ENCODE measurements at regions not wholly inside any gene's neighbourhood (a gene's known extent, or its start where the extent isn't known, plus 50 kb on each side); places are given as distances from the start of the nearest gene placed in this dataset.

- no peak for DNase-seq
Observed at GRCh38 chr6:6920114-6920986, 187.4 kb upstream of the RREB1 start.

DNA sequence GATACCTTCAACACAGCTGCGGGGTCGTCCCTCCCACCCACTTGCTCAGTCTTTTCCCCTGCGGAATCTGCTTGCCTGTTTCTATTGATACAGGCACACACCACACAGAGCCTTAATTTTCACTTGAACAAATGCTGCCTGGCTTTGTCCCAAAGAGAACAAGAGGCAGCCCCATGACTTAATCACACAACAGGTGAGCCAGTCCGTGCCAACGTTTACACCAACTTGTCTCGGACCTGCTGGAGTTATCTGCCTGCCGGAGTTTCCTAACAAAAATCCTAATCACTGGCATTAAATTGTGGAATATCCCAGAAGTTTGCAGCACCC, 186.8 kb upstream of the RREB1 start:
- DNase-seq, result no peak

- DNase-seq, result no peak
Observed at GRCh38 chr6:6922166-6922565, 185.6 kb upstream of the RREB1 start.

DNA sequence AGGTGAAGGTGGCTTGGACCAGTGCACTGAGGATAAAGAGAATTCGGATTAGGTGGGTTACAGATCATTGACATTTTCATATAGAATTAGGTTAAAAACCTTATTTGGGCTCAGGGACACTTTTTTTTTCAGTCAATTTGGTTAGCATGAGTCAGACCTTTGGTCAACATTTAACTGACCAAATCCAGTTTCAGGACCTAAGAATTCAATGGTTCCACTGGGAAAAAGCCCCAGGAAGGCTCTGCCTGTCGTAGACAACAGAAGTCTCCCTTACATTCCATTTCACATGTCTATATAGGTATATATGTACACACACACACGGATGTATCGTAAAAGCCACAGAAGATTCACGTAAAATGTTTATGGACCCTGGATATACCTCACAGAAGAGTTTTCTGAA, 184.2 kb upstream of the RREB1 start:
- DNase-seq, result no peak

GRCh38 chr6:6924708-6925107, 183.1 kb upstream of the RREB1 start:
- no peak for DNase-seq

DNA sequence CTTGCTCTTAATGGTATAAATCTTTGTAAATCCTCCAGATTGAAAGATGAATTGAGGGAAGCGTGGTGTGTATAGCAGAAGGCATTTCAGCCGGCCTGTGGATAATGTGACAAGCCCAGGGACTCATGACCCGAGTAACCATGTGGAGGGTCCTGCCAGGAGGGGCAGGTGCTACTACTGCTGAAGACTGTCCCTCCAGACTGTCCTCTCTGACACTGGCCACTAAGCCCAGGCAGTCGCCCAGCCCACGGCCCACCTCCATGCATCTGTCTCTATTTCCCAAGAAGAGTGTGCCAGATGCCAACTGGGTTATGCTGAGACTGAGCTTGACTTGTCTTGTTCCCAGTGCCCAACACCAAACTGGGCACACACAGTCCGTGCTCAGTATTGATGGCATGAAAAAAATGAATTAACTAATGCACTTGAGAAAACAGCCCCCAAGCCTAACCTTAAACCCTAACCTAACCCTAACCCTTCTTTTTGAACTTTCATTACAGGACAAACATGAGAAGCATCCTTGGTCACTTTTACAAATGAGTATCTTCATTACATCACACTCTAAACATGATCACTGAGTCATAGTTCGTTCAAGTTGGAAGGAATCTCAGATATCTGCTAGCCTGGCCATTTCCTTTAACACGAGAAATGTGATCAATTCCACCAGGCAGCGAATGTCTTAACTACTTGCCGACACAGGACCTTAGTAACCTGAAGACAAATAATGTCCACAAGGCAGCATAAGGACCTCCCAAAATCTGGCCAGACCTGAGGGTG, 182.2 kb upstream of the RREB1 start:
- no peak for DNase-seq

- DNase-seq, result no peak
Observed at GRCh38 chr6:6926856-6927255, 180.9 kb upstream of the RREB1 start.

- DNase-seq, result no peak
Observed at GRCh38 chr6:6927521-6928361, 180.0 kb upstream of the RREB1 start.

- no peak for DNase-seq
Observed at GRCh38 chr6:6930223-6930880, 177.4 kb upstream of the RREB1 start.

DNA sequence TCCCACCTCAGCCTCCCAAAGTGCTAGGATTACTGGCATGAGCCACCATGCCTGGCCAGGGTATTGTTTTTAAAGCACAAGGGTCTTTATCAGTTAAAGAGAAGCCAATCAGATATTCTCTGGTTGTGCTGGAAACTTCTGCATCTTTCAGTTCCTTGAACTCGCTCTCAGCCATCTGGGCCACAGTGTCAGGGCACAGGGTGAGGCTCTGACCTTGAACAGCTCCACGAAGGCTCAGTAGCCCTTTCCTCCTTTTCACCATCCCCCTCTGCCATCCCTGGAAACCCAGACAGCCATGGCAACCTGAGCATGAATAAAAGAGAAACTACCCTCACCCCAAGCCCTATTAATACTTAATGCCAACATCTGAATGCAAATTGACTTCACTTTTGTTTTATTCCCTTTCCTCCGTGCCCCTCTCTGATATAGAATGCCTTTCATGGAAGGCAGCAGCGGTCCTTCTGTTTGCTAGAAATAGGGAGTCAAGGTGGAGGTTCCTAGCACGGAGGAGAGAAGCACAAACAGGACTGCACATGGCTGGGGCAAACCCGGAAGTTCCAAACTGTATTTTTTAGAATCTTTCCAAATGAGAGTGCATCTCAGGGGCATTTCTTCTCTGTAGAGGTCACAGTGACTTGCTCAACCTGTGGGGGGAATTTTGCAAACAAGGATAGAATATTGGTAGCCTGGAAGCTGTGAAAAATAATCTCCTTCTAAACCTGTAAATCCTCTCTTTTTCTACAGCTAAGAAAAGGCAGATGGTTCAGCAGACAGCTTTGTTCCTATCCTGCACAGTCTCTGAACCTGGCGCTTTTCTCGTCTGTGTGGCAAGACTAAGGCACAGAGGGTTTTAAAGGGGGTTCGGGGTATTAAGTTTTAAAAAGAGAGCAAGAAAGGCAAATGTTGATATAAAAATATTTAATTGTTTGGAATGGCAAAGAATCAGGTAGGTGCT, 176.4 kb upstream of the RREB1 start:
- peak in 1 of 2 experiments; percentile 46 for DNase-seq

DNA sequence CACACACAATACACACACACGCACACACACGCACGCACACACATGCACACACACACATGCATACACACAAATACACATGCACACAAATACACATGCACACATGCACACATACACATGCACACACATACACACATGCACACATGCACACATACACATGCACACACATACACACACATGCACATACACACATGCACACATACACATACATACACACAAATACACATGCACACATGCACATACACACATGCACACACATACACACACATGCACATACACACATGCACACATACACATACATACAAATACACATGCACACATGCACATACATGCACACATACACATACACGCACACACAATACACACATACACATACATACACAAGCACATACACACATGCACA, 175.4 kb upstream of the RREB1 start:
- DNase-seq, result no peak

DNA sequence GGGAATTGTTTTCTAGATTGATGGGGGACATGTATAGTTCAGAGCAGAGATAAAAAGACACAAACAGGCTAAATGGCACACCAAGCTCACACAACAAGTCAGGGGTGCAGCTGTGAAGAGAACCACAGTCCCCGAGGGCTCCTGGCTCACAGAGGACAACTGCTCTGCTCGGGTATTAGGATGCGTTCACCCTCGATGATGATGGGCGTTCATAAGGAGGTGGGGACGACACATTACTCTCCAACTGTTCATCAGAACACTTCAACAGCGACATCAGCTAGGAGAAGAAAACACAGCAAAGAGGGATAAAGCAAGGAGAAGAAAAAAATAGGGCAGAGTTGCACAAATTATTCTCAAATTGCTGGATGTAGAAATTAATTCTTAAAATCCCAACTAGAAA, 174.8 kb upstream of the RREB1 start:
- DNase-seq, result no peak

- DNase-seq, result no peak
Observed at GRCh38 chr6:6940031-6941025, 167.4 kb upstream of the RREB1 start.

DNA sequence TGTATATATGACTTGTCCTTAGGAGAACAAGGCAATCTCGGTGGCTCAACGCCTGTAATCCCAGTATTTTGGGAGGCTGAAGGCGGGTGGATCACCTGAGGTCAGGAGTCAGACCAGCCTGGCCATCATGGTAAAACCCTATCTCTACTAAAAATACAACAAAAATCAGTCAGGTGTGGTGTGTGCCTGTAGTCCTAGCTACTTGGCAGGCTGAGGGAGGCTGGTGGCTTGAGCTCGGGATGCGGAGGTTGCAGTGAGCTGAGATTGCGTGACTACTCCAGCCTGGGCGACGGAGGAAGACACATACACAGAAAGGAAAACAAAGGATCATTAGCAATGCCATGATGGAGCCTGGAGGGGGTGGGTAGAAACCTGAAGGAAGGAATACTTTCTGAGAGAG, 166.6 kb upstream of the RREB1 start:
- DNase-seq, result no peak

- no peak for DNase-seq
Observed at GRCh38 chr6:6942091-6942490, 165.7 kb upstream of the RREB1 start.

GRCh38 chr6:6942831-6943230, 164.9 kb upstream of the RREB1 start:
- peak in 1 of 2 experiments; percentile 35 for DNase-seq

GRCh38 chr6:6943421-6943820, 164.3 kb upstream of the RREB1 start:
- DNase-seq, result no peak

GRCh38 chr6:6946206-6947155, 161.3 kb upstream of the RREB1 start:
- no peak for DNase-seq

Measured in NCI-H526 (cell line).